HG03520 (cell line): ENCODE measurements at regions not wholly inside any gene's neighbourhood (a gene's known extent, or its start where the extent isn't known, plus 50 kb on each side); places are given as distances from the start of the nearest gene placed in this dataset.

Experiments
- ATAC-seq: cut with Tn5 transposase; IDR thresholded peaks from one replicate; pipeline ENCODE4 v1.9.1; 2021; ENCODE audit warnings: mild to moderate bottlenecking, moderate library complexity; ENCODE audit not compliant: unreplicated experiment

DNA sequence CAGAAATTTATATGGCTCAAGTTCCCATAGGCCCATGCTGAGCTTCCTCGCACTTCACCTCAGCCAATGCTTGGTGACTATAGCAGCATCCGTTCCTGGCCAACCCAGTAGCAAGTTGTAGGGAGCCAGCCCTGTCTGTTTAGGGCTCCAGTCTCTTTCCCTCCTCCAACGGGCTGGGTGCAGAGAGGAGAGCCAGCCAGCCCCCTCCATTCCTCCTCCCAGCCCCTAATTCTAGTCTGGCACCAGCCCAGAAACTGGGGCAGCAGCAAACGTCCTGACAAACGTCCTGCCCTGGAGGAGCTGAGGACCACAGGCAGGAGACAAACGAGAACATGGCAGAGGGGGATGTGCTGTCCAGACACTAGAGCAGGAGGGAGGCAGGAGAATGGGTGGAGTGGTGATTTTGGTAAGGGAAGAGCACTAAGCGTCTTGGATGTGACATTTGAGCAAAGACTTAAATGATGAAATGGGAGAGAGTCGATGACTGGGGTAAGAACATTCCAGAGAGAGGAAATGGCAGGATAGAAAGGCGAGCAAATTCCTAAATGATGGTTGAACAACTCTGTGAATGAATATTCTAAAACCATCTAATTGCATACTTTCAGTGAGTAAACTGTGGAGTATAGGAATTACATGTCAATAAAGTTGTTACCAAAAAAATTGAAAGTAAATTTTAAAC, 222.5 kb upstream of the DAPK1 start:
- ATAC-seq: no peak

DNA sequence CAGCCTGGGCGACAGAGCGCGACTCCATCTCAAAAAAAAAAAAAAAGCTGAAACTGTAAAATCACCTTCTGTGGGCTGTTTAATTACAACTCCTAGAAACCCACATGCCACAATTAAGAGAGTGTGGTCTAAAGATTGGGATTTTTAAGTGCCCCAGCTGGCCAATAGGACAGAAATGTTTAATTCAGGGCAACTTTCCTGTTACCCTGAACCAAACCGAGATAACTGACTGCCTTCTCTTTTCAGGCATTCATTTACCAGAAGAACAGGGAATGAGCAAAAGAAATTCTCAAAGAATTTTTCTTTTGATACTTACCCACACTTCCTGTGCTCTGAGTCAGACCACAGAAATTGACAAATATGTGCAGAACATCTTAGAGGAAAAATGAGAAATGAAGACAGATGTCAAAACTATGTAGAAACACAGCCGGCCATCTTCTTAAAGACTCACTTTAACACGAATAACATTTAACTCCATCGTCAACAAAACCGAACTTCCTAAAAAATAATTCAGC, 221.3 kb upstream of the DAPK1 start:
- ATAC-seq: no peak

DNA sequence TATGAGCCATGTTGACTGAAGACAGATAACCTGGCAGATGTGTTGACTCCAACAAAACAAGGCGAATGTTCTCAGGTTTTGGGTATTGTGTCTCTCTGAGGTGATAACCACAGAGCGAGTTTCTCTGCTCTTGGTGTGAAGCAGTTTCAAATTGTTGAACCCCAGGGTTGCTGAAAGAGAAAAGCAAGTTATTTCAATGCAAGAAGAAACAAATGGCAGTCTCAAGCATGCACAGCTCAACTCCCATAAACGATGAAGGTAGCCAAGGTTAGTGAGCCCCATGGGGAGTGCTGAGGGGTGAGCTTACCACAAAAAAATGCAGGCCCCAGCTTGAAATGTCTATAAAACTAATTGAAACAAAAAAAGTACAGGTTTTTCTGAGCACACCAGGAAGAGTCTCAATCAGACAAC, 220.8 kb upstream of the DAPK1 start:
- no peak for ATAC-seq

DNA sequence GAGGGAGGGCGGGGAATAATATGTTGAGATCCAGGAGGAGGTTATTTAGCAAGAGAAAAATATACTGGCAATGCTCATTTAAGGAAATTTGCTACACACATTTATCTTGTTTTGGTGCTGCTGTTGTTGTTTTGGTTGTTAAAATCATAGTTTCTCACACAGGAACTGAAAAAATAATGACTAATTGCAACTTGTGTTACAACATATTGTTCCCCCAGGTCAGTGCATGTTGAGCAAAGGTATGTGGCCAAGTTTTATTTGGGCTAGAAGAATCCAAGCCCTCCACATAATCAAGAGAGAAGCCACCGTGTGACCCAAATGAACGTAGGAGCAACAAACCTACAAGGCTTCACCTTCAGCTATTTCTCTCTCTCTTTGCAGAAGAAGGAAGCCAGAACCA, 220.3 kb upstream of the DAPK1 start:
- ATAC-seq: no peak

DNA sequence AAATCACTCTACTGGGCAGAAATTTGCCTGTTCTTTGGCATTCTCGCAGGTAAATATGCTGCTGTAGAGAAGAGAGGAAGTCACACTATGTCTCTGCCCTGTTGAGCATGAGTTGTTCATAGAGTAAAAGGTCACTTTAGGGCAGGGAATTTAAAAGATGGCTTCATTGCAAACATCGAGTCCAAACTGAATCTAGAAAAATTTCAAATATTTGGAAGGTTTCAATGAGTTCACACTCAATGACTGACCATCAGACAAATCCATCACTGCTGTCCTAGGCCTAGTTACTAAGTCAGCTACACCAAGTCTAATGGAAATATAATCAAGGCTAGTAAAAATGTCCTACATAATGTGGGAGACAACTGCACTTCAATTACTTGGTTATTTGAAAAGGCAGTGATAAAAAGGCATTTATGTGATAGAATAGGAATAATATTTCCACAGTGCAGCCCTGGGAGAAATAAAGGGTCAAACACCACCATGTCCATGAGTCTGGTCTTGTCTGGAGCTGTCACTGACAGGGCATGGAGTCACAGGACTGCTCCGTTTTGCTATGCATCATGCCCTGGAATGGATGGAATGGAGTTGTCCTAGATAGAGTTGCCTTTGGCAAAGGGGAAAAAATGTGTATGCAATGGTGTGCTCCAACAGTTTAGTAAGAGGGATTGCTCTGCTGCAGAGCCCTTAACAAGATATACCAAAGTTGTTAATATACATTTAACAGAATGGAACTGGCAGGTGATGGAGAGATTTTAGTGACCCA, 218.5 kb upstream of the DAPK1 start:
- ATAC-seq: no peak

DNA sequence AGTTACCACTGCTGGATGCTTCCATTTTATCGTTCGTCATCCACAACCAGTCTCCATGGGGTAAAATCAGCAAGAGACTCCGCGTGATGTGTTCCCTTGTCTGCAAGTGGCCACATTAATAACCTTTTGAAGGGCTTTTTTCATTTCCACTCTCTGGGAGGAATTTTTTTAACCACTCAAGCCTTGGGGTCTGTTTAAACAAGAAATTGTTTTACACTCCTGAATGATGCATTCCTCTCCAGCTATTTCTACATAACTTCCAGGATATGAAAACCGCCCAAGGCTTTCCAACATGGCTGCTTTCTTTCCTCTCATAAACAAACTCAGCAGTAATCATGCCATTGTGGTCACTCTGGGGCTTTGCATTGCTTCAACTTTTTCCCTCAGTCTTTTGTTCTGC, 217.2 kb upstream of the DAPK1 start:
- ATAC-seq: no peak

DNA sequence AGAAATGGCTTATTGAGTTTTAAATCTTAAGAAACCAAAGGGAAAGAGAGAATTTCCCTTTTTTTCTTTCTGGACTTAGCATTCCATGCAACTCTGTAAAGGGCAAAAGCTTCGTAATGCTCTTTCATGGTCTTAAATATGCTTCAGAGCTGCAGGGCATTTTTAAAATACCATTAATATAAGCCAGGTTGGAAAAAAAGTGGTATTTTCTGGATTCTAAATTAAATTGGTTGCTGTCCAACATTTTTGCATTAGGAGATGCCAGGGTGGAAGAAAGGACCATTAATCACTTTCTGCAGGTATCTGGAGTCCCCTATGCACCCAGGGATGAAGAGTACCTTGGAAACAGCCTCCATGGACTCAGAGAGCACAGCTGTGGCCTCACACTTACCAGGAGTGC, 215.1 kb upstream of the DAPK1 start:
- ATAC-seq: no peak

DNA sequence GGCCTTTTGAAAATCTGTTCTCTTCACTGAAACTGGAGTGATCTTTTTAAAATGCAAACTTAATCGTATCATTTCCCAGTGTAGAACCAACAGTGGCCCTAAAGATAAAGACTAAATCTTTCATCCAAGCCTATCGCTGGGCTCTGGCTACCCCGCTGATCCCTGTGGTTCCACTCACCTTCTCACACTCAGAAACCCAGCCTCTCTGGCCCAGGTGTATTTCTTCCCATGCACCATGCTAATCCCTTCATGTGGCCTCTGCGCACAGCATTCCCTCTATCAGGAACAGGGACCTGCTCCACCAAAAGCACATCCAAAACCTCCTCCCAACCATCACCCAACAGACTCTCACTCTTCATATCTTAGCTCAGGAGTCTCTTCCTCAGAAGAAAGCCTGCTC, 214.1 kb upstream of the DAPK1 start:
- ATAC-seq: no peak

DNA sequence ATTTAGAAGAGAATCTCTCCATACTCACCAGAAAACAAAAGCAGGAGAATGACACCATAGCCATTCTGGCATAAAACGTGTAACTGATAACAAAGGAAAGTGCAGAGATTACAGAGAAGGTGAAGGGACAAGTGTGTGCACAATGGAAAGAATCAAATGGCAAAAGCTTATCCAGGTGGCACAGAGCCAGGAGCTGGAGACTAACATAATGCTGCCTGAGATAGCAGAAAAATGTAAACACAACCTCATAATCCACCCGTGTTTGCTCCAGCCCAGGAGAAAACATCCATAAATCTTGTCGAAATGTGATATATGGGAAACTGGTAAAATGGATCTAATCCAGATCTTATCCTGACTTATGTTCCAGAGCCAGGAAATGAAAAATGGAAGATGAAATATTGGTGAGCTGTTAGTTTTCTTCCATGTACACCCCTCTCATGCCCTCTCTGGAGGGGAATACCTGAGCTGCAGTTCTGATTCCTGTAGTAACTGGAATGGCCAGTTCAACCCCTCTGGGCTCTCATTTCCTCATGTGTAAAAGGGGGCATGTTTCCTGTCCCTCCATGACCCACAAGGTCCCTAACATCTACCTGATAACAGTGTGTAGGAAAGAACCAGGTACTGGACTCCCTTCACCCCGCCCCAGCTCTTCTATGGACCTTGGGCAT, 212.3 kb upstream of the DAPK1 start:
- no peak for ATAC-seq

DNA sequence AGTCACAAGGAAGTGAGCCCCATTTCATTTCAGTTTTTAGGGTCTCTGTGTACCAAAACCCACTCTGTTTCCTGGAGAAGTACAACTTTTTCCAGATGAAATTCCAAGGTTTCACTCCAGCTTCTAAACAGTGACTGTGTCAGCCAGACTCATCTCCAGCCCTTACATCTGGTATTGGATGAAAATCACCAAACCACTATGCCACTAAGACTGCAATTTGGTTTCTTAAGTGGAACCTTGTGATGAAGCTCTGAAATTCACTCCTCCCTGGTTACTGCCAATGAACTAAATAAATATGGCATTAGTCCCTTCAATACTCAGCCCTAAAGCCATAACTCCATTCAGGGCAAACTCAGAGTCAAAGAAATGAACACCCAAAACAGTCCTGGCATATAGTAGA, 211.2 kb upstream of the DAPK1 start:
- no peak for ATAC-seq

DNA sequence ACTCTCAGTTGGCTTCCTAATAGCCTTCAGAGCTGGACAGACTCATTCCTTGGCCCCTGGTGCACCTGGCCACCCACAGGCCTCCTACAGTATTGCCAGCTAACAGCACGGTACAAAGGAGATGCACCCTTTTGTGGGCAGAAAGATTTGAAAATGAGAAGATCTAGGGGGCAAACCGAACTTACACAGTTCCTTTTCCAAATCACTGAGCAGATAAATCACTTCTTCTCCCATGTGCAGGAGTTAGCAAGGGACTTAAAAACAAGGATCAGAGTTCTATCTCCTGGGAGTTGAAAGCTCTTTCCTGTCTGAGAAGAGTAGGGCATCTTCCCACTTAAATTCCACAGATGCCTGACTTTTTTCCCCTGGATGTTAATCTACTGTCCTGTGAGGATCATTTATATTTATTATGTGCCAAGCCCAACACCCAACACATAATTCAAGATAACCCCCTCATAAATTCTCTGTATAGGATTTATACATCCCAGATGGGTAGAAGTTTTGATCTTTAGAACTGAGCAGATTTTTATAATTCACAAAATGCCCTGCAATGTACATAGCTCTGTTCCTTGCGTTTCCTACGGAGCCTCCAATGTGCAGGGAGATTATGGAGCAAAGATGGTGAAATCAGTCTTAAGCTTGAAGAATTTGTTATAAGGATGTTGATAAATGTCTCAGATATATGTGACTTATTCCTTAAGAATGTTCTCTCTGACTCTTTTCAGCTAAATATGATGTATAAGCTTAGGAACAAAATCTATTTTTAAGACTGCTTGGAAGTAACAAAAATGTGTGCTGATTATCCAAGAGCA, 207.2 kb upstream of the DAPK1 start:
- ATAC-seq: no peak

DNA sequence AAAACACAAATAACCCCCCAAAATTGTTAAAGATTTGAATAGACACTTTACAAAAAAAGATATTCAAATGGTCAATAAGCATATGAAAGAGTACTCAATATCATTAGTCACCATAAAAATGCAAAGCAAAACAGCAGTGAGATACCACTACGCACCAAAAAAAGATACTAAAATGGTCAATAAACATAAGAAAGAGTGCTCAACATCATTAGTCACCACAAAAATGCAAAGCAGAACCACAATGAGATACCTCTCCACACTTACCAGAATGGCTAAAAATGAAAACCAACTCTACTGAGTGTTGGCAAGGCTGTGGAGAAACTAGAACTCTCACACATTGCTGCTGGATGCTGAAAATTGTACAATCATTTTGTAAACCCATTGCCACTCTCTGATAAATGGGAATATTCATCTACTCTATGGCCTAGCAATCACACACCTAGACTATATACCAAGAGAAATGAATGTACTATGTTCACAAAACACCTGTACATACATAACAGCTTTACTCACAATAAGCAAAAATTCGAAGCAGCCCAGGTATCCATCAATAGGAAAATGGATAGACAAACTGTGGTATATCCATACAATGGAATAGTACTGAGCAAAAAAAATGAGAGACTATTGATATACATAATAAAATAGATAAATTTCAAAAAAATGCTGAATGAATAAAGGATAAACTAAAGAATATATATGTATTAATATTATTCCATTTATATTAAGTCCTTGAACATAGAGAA, 205.0 kb upstream of the DAPK1 start:
- no peak for ATAC-seq

DNA sequence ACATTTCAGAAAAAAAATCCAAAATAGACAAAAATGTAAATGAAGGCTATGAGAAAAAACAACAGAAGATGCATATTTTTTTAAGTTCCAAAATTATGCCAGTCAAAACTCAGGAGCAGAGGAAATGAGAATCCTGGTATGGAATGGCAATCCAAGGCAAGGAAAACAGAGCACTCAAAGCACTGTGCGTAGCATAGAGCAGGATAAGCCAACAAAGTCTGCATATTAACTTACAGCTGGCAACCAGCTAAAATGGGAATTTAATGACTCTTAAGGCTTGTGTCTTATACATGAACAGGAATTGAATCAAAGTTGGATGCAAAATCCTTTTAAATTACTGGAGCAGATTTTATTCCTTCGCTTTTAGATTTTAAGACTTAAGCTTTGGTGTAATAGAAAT, 203.5 kb upstream of the DAPK1 start:
- no peak for ATAC-seq

DNA sequence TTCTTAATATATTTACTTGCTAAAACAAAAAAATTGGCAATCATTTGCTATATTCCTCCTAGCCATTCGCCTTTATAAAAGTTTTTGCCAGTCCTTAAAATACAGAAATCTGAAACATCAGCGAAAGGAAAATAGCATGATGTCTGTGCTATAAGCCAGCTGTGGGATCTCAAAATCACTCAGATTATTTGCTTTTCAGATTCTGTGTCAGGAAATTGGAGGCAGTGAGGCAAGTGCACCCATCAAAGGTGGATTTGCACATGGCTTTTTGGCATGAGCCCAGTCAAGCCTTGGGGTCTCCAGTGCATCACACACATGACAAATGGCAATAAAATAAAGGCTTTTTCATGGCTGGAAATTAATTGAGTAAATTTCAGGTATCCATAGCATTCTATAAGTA, 196.8 kb upstream of the DAPK1 start:
- no peak for ATAC-seq

DNA sequence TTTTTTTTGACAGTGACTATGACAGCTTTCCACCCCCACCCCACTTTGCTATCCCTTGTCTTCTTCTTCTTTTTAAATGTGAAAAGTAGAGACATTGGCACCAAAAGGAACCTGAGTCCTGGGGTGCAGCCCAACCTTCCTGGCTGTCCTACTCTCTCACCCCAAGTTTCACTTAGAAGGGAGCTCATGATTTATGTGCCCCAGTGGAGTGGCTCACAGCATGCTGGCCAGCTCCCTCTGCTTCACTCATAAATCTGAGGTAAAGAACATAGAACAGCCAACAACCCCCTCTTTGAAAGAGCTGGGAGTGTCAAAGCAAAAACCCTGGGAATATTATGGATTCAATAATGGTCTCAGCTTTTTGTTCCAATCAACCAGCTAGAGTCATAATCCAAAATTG, 196.3 kb upstream of the DAPK1 start:
- no peak for ATAC-seq

DNA sequence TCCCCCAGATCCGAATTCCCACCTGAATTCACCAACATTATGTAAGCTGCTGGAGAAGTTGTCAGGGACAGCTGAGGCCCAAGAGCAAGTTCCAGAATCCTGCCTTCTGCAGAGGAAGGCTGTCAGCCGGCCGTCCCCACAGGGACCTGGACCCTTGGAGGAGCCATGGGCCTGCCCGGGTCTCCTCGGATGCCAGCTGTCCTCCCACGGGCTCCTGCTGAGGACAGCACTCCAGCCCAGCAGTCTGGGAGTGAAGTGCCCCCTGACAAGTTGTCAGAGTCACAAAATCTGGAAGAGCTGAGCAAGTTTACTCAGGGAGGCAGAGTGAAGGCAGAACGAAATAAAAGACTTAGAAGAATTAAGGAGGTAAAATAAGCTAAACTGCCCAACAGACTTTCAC, 192.5 kb upstream of the DAPK1 start:
- ATAC-seq: no peak

DNA sequence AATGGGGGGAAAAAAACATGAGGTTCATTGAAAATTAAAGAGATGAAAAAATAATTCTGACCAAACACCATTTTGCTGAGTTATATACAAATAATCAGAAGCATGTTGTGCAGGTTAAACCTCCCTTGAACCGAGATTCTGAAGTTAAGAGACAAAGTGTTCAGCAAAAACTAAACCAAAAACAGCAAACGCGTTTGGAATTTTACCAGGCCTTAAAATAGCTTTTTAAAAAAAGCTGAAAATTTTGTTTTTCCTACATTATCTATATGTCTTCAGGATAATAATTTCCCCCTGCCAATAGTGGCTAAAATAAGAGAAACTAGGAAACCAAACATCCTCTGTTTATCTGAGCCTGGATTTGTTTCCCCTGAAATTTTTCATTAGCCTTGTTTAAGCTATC, 191.7 kb upstream of the DAPK1 start:
- ATAC-seq: no peak

DNA sequence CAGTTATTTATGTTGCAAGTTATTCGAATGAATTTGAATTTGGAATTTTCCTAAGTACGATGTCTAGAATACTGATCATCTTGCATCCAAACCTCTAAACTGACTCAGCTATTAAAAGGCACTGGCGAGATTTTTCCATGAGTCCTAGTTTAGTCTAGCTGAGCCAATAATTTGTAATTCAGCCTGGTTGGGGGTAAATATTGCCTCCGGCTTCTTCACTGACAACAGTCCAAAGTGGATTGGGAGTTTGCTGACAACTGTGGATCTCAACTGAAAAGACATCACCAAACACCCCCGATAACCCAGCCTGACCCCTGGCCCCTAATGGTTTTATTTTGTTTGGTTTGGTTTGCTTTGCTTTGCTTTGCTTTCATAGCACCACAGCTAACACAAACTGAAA, 189.8 kb upstream of the DAPK1 start:
- ATAC-seq: no peak

DNA sequence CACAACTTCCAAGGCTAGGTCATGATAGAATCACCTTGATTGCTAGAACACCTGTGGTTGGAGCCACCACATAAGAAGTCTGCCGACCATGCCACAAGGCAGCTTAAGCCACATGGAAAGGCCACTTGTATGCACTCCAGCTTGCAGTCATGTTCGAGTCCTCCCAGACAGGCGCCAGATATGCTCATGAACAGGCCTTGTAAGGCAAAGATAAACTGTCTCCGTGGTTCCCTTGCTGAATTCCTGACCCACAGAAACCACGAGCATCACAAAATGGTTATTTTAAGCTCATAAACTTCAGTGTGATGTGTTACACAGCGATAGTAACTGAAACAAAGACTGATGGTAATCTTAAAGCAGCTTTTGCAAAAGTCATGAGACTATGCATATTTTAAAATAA, 188.4 kb upstream of the DAPK1 start:
- no peak for ATAC-seq

DNA sequence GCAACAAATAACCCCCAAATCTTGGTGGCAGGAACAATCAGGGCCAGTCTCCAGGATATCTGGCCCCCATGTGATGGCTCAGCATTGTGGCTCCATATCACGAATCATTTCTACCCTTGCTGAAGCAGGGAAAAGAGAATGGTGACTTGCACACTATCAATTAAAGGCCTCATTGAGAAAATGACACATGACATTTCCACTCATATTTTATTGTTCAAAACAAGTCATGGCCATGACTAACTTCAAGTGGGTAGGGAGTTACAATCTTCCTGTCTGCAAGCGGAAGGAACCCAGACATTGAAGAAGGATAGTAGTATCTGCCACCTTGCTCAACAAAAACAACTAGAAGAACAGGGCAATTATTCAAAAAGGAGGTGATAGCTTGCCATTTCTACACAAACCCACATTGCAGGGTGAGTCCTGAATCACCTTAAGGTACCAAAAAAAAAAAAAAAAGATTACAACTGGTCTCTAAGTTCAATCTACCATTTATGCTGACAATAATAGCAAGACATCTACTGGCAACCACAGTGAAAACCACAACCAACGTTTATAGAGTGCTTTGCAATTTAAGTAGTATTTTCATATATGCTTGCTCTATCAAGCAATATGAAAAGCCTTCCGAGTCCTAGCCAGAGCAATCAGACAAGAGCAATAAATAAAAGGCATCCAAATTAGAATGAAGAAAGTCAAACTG, 186.7 kb upstream of the DAPK1 start:
- ATAC-seq: no peak
